ENCODE measurements at regions not wholly inside any gene's neighbourhood (a gene's known extent, or its start where the extent isn't known, plus 50 kb on each side); places are given as distances from the start of the nearest gene placed in this dataset.

DNA sequence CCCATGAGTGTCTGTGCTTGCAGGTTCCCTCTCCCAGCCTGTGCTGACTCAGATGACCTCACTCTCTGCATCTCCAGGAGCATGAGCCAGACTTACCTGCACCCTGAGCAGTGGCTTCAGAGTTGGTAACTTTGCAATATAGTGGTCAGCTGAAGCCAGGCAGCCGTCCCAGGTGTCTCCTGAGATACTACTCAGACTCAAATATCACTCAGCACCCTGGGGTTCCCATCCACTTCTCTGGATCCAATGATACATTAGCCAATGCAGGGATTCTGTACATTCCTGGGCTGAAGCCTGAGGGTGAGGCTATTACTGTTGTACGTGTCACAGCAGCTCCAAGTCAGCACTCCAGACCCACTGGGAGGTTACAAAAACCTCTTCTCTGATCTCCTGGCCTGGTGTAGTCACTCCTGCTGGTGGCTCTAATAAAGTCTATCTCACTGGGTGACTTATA is 87.8 kb upstream of the TOP3B start (continued):
- TF ChIP-seq CBX8 (IDR thresholded peaks at IDR 0.05; ENCODE audit: borderline replicate concordance, low read depth, low read length) (no peak), CEBPB (IDR thresholded peaks at IDR 0.05; ENCODE audit: low read depth, low read length) (no peak), HDAC2 (IDR thresholded peaks at IDR 0.05; ENCODE audit: borderline replicate concordance in 1 of 2, low read depth in 2 of 2, low read length in 2 of 2) (no peak)
